T-helper 2 cell (primary cell): ENCODE measurements at regions not wholly inside any gene's neighbourhood (a gene's known extent, or its start where the extent isn't known, plus 50 kb on each side); places are given as distances from the start of the nearest gene placed in this dataset.

Experiments
- DNase-seq, 5 experiments: peaks; one replicate each; pipeline versions ENCODE4 v3.0.0 to v3.0.0-alpha.2; 2012 to 2022

DNA sequence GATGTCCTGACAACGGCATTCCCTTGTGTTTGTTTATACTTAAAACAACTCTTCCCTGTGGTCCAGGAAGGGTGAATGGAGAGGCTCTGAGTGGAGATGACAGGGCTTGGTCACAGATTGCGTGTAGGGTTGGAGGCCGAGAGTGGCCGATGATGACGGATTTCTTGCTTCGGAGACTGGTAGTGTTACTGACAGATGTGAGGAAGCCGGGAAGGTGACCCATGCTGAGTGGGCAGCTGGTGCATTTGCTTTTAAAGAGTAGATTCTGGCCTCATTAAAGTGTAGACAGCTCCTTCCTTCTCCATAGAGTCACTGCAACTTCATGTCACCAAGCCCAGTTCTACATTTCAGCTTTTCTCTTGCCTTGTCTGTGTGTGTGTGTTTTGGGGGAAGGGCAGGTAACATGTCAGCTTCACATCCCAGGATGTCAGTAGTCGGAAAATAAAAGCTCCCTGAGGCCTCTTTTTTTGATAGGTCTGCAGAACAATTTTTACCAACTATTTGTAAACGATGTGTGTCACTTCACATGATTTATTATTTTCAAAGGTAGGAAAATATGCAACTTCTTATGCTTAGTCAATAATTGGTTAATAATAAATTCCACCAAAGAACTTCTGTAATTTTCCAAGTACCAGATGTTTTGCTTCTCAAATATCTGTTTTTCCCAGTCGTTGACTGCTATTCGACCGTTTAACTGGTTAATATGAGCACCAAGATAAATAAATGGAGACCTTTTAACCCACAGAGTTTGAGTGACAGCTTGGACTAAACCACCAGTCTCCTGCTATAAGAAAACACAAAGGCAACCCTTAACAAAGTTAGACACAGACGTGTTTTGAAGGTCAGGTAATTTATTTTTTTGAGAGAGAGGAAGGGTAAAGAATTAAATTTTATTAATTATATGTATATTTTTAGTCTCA lies 436.9 kb downstream of the SLC4A3 start:
- DNase-seq = no peak

DNA sequence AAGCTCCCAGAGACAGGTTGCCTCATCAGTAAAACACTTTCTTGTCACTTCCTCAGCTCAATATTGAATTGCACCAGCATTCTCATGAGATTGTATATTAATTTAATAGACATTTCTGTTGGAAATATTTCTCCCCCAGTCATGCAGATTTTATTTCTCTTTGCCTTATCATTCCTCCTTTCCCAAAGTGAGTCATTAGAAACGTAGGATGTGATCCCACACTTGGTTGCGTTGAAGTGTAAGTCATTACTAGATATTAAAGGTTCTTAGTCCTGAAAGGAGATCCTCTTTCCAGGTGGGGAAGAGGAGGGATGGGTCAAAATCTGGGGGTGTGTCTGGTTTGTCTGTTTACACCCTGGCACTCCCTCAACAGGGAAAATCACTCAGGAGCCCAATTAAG lies 438.2 kb downstream of the SLC4A3 start:
- DNase-seq = no peak

DNA sequence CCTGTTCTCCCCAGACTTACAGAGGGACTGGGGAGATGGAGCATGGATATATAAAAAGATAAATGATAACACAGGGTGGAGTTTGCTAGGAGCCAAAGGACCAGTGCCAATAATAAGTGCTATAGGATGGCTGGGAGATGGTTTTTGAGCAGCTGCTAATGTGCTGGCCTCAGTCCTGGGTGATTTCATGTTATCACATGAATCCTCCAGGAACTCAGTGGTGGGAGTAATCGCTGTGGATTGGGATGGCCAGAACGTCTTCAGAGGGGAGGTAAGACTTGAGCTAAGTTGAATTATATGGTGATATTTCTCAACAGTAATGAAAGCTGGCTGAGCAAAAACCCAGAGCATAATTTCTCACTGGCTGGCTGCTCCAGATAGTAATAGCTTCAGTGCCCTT lies 441.4 kb downstream of the SLC4A3 start:
- DNase-seq = no peak

- no peak for DNase-seq
Observed at GRCh38 chr2:220070349-220070748, 442.9 kb downstream of the SLC4A3 start.

- DNase-seq = no peak
Observed at GRCh38 chr2:220071696-220072095, 444.3 kb downstream of the SLC4A3 start.

- no peak for DNase-seq
Observed at GRCh38 chr2:220072669-220073220, 445.3 kb downstream of the SLC4A3 start.

GRCh38 chr2:220075835-220076234 lies 448.4 kb downstream of the SLC4A3 start:
- no peak for DNase-seq

- DNase-seq = no peak
Observed at GRCh38 chr2:220076734-220077133, 449.3 kb downstream of the SLC4A3 start.

DNA sequence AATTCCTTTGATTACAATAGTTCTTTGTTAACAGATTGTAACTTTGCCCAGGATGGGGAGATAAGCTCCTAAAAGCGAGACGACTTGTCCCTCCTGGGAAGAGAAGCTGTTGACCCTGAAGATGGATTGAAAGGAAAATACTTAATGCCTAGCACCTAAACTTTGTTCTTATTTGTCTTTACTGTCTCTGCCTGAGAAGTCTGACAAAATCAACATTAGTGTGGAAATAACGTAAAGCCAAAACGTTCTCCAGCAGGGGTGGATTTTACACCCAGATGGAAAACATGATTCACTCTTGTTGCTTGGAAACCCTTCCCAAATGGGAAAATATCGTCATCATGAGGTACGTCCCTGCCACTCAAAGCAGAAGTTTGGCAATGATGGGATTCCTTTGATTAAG lies 450.1 kb downstream of the SLC4A3 start:
- no peak for DNase-seq

DNA sequence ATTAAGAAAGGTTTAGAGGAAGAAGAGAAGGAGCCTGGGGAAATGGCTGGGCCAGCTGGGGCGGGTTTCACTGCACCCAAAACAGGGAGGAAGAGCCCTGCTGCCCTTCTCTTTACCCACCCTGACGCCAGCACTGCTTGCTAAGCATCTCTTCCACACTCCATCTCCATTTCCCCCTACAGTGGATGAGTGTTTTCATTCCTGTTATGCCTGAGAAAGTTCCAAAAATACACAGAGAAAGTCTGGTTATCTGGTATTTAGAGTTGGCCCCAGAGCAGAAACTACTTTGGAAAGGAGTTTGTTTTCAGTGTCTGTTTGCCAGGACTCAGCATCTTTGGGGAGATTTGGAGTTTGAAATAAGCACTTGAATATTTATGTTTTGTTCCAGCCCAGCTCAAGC lies 451.0 kb downstream of the SLC4A3 start:
- DNase-seq = no peak

DNA sequence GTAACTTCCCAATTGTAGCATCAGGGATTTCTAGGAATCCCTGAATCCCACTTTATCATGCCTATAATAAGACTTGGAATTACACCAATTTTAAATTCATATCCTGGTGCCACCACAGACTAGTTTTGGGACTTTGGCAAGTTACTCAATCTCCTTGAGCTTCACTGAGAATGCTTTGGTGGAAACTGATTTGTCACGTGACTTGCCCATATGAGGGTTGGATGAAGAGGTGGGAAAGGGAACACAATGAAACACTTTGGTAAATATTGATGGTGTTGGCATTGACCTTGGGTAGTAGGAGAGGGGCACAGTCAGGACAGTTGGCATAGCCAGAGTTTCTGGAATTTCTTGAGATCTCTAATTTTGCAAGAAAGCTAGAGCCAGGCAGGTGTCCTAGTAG lies 452.2 kb downstream of the SLC4A3 start:
- no peak for DNase-seq

- DNase-seq = no peak
Observed at GRCh38 chr2:220081171-220081570, 453.7 kb downstream of the SLC4A3 start.

GRCh38 chr2:220090050-220090449 lies 462.6 kb downstream of the SLC4A3 start:
- DNase-seq = no peak

DNA sequence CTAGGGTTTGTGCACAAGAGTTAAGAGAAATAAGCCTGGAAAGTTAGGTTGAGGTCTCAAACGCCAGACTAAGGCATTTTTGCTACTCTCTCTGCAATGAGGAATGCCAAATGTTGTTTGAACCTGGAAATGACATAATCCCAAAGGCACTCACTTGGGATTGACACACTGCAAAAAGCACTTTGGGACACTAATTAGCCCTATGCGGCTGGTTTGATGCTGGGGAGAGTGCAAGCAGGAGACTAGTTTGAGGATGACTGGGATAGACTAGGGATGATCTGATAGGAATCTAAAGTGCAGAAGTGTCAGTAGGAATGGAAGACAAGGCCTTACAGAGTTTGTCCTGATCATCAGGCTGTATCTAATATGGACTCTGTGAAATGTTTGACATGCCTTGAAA lies 469.0 kb downstream of the SLC4A3 start:
- DNase-seq = no peak

DNA sequence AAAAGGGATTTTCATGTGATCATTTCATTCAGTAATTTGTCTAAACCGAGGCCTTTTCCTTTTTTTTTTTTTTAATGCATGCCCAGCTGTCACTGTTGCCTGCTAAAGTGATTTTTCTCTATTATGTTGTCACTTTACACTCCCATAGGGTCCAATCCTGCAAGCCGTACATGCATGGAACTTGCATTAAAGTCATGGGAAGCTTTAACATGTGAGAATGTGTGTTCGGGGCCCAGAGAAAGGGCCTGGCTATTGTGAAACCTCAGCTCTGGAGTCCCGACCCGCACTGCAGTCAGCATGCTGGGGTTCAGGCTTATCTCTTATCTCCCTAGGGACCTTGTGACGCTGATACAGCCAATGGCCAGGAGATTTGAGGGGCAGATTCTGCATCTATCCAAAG lies 474.6 kb downstream of the SLC4A3 start:
- no peak for DNase-seq

DNA sequence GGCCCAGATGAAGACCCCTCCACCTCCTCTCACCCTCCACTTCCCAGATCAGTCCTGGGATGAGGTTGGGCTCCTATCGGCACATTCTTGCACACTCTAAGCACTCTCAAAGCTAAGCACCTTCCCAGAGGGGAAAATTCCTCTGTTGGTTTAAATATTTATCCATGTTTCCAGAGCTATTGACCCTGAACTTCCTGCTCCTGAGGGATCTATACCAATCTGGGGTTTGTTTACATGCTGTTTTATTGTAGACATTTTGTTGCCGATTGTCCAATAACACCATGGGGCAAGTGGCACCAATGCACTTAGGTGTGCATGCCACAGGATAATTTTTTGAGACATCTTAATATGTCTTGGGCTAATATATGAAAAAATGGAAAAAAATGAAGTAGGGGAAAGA lies 476.2 kb downstream of the SLC4A3 start:
- no peak for DNase-seq

DNA sequence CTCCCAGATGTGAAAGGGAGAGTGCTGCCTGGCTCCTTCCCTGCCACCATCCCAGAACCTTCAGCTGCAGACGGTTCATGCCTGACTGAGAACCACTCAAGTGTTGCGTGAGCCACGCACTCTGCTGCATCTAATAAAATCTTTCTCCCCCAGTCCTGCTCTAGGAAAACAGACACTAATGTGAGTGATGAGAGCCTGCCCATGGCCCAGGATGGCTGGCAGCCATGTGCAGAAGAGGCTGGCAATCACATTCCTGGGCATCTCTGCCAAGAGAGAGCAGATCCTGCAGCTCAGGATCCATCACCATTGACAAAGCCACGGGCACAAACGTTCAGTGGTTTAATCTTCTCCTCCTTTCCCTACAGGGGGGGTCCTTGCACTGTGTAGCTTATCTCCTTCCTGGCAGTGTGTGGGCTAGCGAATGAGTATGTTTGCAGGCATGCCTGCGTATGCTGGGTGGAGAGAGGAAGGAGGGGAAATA lies 477.5 kb downstream of the SLC4A3 start:
- no peak for DNase-seq

- no peak for DNase-seq
Observed at GRCh38 chr2:220106065-220106464, 478.6 kb downstream of the SLC4A3 start.

GRCh38 chr2:220107380-220107791 lies 480.0 kb downstream of the SLC4A3 start:
- DNase-seq = no peak

- DNase-seq = no peak
Observed at GRCh38 chr2:220114443-220114842, 487.0 kb downstream of the SLC4A3 start.

GRCh38 chr2:220117025-220117424 lies 489.6 kb downstream of the SLC4A3 start:
- DNase-seq = no peak

DNA sequence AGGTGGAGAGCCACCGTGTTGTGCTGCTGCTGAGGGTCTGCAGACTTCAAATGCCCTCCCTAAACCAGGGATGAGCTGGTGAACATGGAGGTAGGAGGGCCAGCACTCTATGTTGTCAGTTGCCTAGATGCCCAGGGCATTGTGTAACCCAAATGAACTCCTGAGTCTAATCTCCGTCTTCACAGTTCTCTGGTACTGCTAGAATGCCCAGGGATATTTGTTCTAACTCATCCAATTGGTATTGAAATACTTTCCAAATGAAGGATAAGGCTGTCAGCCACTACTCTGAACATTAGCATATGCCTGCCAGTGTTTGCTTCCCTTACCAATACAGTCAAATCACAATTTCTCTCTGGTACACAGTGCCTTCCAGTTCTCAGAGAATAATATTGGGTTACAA lies 492.6 kb downstream of the SLC4A3 start:
- no peak for DNase-seq

DNA sequence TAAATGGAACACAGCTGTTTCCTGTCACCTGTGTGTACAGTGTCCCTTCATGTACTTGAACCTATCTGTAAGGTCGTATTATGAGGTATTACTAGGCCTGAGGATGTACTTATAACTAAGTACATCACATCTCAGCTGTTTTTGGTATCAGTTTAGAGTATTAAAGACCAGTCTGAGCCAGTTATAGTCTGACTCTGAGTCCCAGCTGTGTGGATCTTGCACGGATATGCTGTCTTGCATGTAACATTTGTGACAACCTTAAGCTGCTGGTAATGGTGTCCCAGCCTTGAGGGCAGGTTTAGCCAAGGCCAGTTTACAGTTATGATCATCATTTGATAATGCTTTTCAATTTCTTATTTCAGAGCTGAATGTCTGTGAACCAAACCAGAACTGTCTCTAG lies 496.3 kb downstream of the SLC4A3 start:
- DNase-seq = no peak

- no peak for DNase-seq
Observed at GRCh38 chr2:220125551-220125950, 498.1 kb downstream of the SLC4A3 start.
